GM13977 (cell line): ENCODE measurements at regions not wholly inside any gene's neighbourhood (a gene's known extent, or its start where the extent isn't known, plus 50 kb on each side); places are given as distances from the start of the nearest gene placed in this dataset.

ENCODE experiments used
- DNase-seq: peaks from one replicate; pipeline ENCODE4 v3.0.0; 2012; ENCODE audit warnings: low spot score
- CTCF ChIP-seq: IDR thresholded peaks from 2 replicates; pipeline ENCODE4 v1.5.1; 2012; ENCODE audit warnings: mild to moderate bottlenecking, control low read depth; ENCODE audit not compliant: insufficient read depth; ENCODE audit errors: extremely low read depth, missing control alignments
- in situ Hi-C: fragments of 300-500 bp; cut with MboI; formaldehyde crosslinking; loops from one replicate; pipeline ENCODE4 v1.12.0; 2022; ENCODE audit warnings: low sequenced_read_pairs, low pct_unique_long_range_greater_than_20kb, mixed read lengths, inconsistent platforms; ENCODE audit not compliant: unreplicated experiment

- no peak for TF ChIP-seq CTCF
- in situ Hi-C loops: no loop called here
- no peak for DNase-seq
Observed at GRCh38 chr20:43320536-43320935, 130.8 kb upstream of the PTPRT start.

- DNase-seq: no peak
- TF ChIP-seq CTCF: no peak
- in situ Hi-C loops: no loop called here
Observed at GRCh38 chr20:43318755-43319297, 129.1 kb upstream of the PTPRT start.

DNA sequence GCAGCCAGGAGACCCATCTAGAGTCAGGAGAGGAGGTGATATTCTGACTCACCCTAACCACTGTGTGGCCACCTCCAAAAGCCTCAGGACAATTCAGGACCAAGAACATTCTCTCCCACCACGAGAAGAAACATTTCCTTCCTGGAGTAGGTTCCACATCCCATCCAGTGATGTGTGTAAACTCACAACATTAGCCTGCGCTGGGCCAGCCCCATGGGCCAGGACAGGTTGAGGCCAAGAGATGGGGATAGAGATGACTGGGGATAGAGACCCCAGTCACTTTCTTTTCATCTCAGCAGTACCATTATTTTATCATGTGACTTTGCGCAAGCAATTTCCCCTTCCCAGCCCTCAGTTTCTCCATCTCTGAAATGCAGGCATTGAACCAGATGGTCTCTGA, 126.6 kb upstream of the PTPRT start:
- no peak for DNase-seq
- no peak for TF ChIP-seq CTCF
- in situ Hi-C loops: no loop called here

GRCh38 chr20:43309266-43309665, 119.6 kb upstream of the PTPRT start:
- no peak for DNase-seq
- no peak for TF ChIP-seq CTCF
- in situ Hi-C loops: no loop called here

DNA sequence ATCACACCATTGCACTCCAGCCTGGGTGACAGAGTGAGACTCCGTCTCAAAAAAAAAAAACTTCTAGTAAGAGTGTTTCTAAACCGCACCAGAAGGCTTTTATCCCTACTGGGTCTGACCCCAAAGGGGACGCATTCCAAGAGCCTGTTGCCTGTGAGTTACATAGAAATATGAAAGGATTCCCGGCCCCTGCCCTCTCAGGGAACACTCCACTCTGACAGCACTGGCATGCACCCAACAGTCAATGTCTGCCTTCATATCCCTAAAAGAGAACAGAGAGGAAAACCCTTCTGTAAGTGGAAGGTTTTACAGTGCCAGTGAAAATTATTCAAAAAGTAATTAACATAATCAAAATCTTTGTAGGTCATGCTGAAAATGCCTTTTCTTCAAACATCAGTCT, 117.1 kb upstream of the PTPRT start:
- TF ChIP-seq CTCF: no peak
- in situ Hi-C loops: no loop called here
- DNase-seq: no peak

GRCh38 chr20:43305749-43306148, 116.0 kb upstream of the PTPRT start:
- DNase-seq: no peak
- in situ Hi-C loops: no loop called here

More at GRCh38 chr20:43305749-43306148, 116.0 kb upstream of the PTPRT start:
- no peak for TF ChIP-seq CTCF
